Thoracic aorta (tissue), 2 donors: ENCODE measurements at regions not wholly inside any gene's neighbourhood (a gene's known extent, or its start where the extent isn't known, plus 50 kb on each side); places are given as distances from the start of the nearest gene placed in this dataset.
"Not testable (repeated sequence)": the region's sequence is repeated elsewhere in the genome, so short reads cannot be mapped to it uniquely, and the experiment has no call there.

Experiments
- ATAC-seq: fragments of 150-250 bp; one replicate; pipeline ENCODE4 v1.8.0; 2017; ENCODE audit warnings: low read depth; ENCODE audit not compliant: insufficient number of reproducible peaks, low FRiP score
- DNase-seq: peaks from one replicate; pipeline ENCODE4 v3.0.0-alpha.2; 2020; ENCODE audit warnings: low spot score
- H3K27ac ChIP-seq, 2 donors: fragments of 200-600 bp; sonication (generic); 1 replicate in 1 of 2; 2 replicates in 1 of 2; pipeline ENCODE4 v1.5.1; 2016; ENCODE audit warnings: mild to moderate bottlenecking in 2 of 2, moderate library complexity in 2 of 2
- H3K27me3 ChIP-seq: fragments of 200-600 bp; sonication (generic); replicated peaks from 2 replicates; pipeline ENCODE4 v1.6.0; 2016; ENCODE audit warnings: mild to moderate bottlenecking; ENCODE audit not compliant: insufficient read depth
- H3K36me3 ChIP-seq: fragments of 200-600 bp; sonication (generic); one replicate; pipeline ENCODE4 v1.5.1; 2016
- H3K4me1 ChIP-seq, 2 donors: fragments of 200-600 bp; sonication (generic); 1 replicate in 1 of 2; 2 replicates in 1 of 2; pipeline versions ENCODE4 v1.5.1 to v1.6.0; 2016; ENCODE audit warnings: low read depth in 2 of 2, mild to moderate bottlenecking in 1 of 2; ENCODE audit not compliant: control insufficient read depth in 1 of 2
- H3K4me3 ChIP-seq: fragments of 200-600 bp; sonication (generic); 2 replicates; pipeline ENCODE4 v1.5.1; 2016; ENCODE audit warnings: mild to moderate bottlenecking
- H3K9me3 ChIP-seq: fragments of 200-600 bp; sonication (generic); 2 replicates; pipeline ENCODE4 v1.5.1; 2016
- TF ChIP-seq, protein P1 (sequence below): fragments of 200-600 bp; sonication (generic); IDR thresholded peaks from one replicate; pipeline ENCODE4 v1.5.1; 2019; ENCODE audit warnings: antibody characterized with exemption

DNA sequence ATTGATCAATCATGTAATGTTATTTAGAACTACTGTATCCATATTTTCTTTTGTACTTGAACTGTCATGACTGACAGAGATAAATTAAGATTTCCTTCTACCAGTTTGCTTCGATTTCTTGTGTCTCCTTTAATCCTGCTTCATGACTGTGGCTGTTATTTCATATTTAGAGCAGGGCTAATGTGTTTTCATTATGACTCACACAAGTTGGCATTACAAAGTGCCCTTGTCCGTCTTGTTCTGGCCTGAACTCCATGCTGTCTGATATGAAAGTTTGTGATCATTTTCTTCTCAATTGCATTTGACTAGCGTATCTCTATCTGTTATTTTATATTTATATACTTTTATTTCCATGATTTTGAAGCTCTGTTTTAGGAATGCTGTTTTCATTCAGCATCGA, 344.1 kb upstream of the PRKCQ start:
- no peak overlapping the region for H3K27ac ChIP-seq
- ATAC-seq, result no peak

DNA sequence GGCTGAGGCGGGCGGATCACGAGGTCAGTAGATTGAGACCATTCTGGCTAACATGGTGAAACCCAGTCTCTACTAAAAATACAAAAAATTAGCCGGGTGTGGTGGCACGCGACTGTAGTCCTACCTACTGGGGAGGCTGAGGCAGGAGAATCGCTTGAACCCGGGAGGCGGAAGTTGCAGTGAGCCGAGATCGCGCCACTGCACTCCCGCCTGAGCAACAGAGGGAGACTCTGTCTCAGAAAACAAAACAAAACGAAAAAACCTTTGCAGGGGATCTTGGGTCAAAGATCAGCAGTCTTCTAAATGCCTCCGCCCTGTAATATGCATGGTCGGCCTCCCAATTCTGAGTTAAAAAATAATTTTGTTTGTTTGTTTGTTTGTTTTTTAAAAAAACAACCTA, 340.9 kb upstream of the PRKCQ start:
- ATAC-seq, H3K4me1 ChIP-seq, H3K4me3 ChIP-seq, H3K27ac ChIP-seq, H3K9me3 ChIP-seq, DNase-seq, H3K36me3 ChIP-seq, H3K27me3 ChIP-seq: not testable (repeated sequence)

More for the DNA sequence above, 344.1 kb upstream of the PRKCQ start:
- Histone ChIP-seq H3K4me1 (no peaks in the 10 kb centered on the region), H3K9me3 (no peaks in the 10 kb centered on the region), H3K36me3 (no peaks in the 10 kb centered on the region), H3K27me3 (no peaks in the 10 kb centered on the region), H3K4me3 (no peak overlapping the region)
- TF ChIP-seq, protein P1, sequence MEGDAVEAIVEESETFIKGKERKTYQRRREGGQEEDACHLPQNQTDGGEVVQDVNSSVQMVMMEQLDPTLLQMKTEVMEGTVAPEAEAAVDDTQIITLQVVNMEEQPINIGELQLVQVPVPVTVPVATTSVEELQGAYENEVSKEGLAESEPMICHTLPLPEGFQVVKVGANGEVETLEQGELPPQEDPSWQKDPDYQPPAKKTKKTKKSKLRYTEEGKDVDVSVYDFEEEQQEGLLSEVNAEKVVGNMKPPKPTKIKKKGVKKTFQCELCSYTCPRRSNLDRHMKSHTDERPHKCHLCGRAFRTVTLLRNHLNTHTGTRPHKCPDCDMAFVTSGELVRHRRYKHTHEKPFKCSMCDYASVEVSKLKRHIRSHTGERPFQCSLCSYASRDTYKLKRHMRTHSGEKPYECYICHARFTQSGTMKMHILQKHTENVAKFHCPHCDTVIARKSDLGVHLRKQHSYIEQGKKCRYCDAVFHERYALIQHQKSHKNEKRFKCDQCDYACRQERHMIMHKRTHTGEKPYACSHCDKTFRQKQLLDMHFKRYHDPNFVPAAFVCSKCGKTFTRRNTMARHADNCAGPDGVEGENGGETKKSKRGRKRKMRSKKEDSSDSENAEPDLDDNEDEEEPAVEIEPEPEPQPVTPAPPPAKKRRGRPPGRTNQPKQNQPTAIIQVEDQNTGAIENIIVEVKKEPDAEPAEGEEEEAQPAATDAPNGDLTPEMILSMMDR, result no peak
- DNase-seq, result no peak

DNA sequence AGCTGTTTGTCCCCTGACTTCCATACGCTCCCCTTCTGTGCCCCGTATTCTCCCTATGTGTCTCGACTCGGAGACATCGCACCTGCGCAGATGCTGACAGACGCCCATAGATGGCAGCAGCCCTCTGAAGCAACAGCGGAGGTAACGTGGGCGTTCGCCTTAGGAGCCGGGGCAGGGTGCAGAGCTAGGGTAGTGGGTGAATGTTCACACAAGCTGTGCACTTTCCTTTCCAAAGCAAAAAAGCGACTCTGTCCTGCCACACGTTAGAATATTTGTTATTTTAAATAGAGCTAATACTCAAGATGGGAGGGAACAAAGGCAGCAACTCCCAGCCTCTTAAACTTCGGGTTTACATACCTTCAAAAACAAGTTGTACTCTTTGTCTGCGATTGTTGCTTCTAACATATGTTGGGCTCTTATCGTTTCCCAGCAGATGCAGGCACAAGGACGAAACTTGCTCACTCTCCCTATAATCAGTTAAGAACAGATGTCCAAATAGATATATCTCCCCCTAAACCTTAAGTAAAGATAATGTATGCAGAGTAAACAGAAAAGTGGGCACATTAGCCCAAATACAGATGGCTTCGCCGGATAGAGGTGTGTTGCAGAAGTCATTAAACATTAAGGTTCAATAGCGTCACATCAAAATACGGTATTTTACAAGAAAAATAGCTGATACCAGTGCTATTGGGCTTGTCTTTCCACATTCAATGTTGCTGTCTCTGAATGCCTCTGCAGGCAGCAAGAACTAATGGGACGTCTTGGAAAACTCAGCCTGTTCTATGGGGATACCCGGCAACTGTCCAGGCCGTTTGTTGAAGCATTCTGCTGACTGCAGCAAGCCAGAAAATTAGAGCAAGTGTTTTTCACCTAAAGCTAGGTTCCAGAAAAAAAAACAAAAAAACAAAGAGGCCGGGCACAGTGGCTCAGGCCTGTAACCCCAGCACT, 340.3 kb upstream of the PRKCQ start:
- TF ChIP-seq, protein P1, result no peak
- Histone ChIP-seq H3K4me1 (no peaks in the 10 kb centered on the region), H3K27me3 (no peaks in the 10 kb centered on the region), H3K9me3 (no peaks in the 10 kb centered on the region), H3K36me3 (no peaks in the 10 kb centered on the region), H3K27ac (no peak overlapping the region), H3K4me3 (no peak overlapping the region)
- DNase-seq, result no peak
- no peak for ATAC-seq

DNA sequence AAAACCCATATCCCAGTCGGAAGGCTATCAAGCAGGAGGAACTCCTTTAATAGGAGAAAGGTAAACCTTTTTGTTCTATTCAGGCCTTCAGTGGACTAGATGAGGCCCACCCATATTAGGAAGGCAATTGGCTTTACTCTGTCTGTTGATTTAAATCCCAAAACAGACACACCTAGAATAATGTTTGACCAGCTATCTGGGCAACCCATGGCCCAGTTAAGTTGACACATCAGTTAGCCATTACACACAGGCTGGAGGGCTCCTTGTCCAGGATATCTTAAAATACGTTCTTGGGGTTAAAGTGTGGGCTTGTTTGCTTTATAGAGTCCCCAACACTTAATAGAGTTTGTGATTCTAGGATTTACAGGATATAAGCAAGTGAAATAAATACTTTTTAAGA, 339.0 kb upstream of the PRKCQ start:
- no peak overlapping the region for H3K27ac ChIP-seq
- no peaks in the 10 kb centered on the region for H3K36me3 ChIP-seq
- H3K4me1 ChIP-seq, result no peaks in the 10 kb centered on the region
- TF ChIP-seq, protein P1, result no peak
- DNase-seq, result no peak
- no peaks in the 10 kb centered on the region for H3K27me3 ChIP-seq
- H3K9me3 ChIP-seq, result no peaks in the 10 kb centered on the region
- no peak for ATAC-seq
- H3K4me3 ChIP-seq, result no peak overlapping the region

DNA sequence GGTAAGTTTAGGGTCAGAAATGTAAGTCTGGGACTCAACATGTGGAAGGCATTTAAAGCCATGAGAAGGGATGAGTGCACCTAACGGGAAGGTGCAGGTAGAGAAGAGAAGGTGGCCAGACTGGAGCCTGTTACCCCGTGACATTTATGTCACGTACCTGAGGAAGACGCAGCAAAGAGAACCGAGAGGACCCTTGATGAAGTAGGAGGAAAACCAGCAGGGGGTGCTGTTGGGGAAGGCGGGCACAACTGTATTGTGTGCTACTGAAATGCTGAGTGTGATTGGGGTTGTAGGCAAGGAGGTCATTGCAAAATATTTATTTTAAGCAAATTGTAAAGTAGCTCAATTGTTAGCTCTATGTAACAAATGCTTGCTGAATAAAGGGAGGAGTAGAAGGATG, 338.2 kb upstream of the PRKCQ start:
- DNase-seq (no peak), ATAC-seq (no peak)
- Histone ChIP-seq H3K9me3 (no peaks in the 10 kb centered on the region), H3K36me3 (no peaks in the 10 kb centered on the region), H3K4me1 (no peaks in the 10 kb centered on the region), H3K27ac (no peak overlapping the region), H3K4me3 (no peak overlapping the region), H3K27me3 (no peaks in the 10 kb centered on the region)
- TF ChIP-seq, protein P1, result no peak
